WTC11 (cell line): ENCODE measurements at regions not wholly inside any gene's neighbourhood (a gene's known extent, or its start where the extent isn't known, plus 50 kb on each side); places are given as distances from the start of the nearest gene placed in this dataset.

ENCODE experiments used
- ATAC-seq: fragments of 200-7000 bp; cut with Tn5 transposase; 2 replicates; pipeline ENCODE4 v1.10.0; 2021; ENCODE audit warnings: mild to moderate bottlenecking, moderate library complexity
- CTCF ChIA-PET: fragments of 300-600 bp; sonication (Branson Sonifier 250); formaldehyde crosslinking; loops from one replicate; lab custom pipeline; 2021; ENCODE audit warnings: antibody characterized with exemption; lab: Charles Lee
- POLR2A ChIA-PET: fragments of 350-600 bp; sonication (Branson Sonifier 250); formaldehyde crosslinking; loops from one replicate; lab custom pipeline; 2021; ENCODE audit warnings: antibody characterized with exemption; lab: Charles Lee
- DNase-seq: peaks from one replicate; pipeline ENCODE4 v3.0.0; 2021; ENCODE audit warnings: low spot score
- H3K27ac Mint-ChIP-seq: 2 replicates; pipeline ENCODE4 v1.8.0; 2021; ENCODE audit warnings: mixed read lengths
- H3K27me3 Mint-ChIP-seq: 2 replicates; pipeline ENCODE4 v1.8.0; 2021; ENCODE audit warnings: low read depth, mild to moderate bottlenecking, moderate library complexity, mixed read lengths
- H3K36me3 Mint-ChIP-seq: 2 replicates; pipeline ENCODE4 v1.8.0; 2021; ENCODE audit warnings: mixed read lengths
- H3K4me1 Mint-ChIP-seq: 2 replicates; pipeline ENCODE4 v1.8.0; 2022; ENCODE audit warnings: mixed read lengths
- H3K4me3 Mint-ChIP-seq: 2 replicates; pipeline ENCODE4 v1.8.0; 2021; ENCODE audit warnings: mild to moderate bottlenecking, moderate library complexity, mixed read lengths
- H3K9me3 Mint-ChIP-seq: 2 replicates; pipeline ENCODE4 v1.8.0; 2021; ENCODE audit warnings: mixed read lengths
- ARID4B ChIP-seq: sonication (generic); formaldehyde crosslinking; IDR thresholded peaks from 2 replicates; pipeline ENCODE4 v1.8.0; 2023; ENCODE audit warnings: missing genetic modification reagents, mild to moderate bottlenecking, borderline replicate concordance
- ATF1 ChIP-seq: sonication (generic); formaldehyde crosslinking; IDR thresholded peaks from 2 replicates; pipeline ENCODE4 v1.8.1; 2023; ENCODE audit warnings: mild to moderate bottlenecking, moderate library complexity, missing genetic modification reagents
- FOXK1 ChIP-seq: sonication (generic); formaldehyde crosslinking; IDR thresholded peaks from 2 replicates; pipeline ENCODE4 v1.8.0; 2022; ENCODE audit warnings: mild to moderate bottlenecking, moderate library complexity, missing genetic modification reagents
- GABPB1 ChIP-seq: sonication (generic); formaldehyde crosslinking; IDR thresholded peaks from 2 replicates; pipeline ENCODE4 v1.8.1; 2023; ENCODE audit warnings: mild to moderate bottlenecking, missing genetic modification reagents
- HMGA2 ChIP-seq: fragments of 250-450 bp; sonication (Bioruptor Pico); IDR thresholded peaks from 2 replicates; pipeline ENCODE4 v1.4.0; 2021; ENCODE audit warnings: mild to moderate bottlenecking, moderate library complexity
- HMGXB4 ChIP-seq: sonication (generic); formaldehyde crosslinking; IDR thresholded peaks from 2 replicates; pipeline ENCODE4 v1.8.1; 2023; ENCODE audit warnings: mild to moderate bottlenecking, moderate library complexity, missing genetic modification reagents
- JUN ChIP-seq: sonication (generic); formaldehyde crosslinking; IDR thresholded peaks from 2 replicates; pipeline ENCODE4 v1.8.0; 2023; ENCODE audit warnings: mild to moderate bottlenecking, missing genetic modification reagents
- KAT7 ChIP-seq: sonication (generic); formaldehyde crosslinking; IDR thresholded peaks from 2 replicates; pipeline ENCODE4 v1.8.1; 2023; ENCODE audit warnings: missing genetic modification reagents, mild to moderate bottlenecking, borderline replicate concordance
- NR2C2 ChIP-seq: sonication (generic); formaldehyde crosslinking; IDR thresholded peaks from 2 replicates; pipeline ENCODE4 v1.8.0; 2022; ENCODE audit warnings: mild to moderate bottlenecking, missing genetic modification reagents
- NR3C1 ChIP-seq: sonication (generic); formaldehyde crosslinking; conservative IDR thresholded peaks from 2 replicates; pipeline ENCODE4 v1.8.1; 2023; ENCODE audit warnings: low read depth, mild to moderate bottlenecking, missing genetic modification reagents
- OVOL2 ChIP-seq: fragments of 250-450 bp; sonication (Bioruptor Pico); IDR thresholded peaks from 2 replicates; pipeline ENCODE4 v1.9.0; 2021; ENCODE audit warnings: mild to moderate bottlenecking, borderline replicate concordance
- SMAD3 ChIP-seq: sonication (generic); formaldehyde crosslinking; IDR thresholded peaks from 2 replicates; pipeline ENCODE4 v1.8.0; 2022; ENCODE audit warnings: missing genetic modification reagents, mild to moderate bottlenecking, borderline replicate concordance
- USF2 ChIP-seq: sonication (generic); formaldehyde crosslinking; IDR thresholded peaks from 2 replicates; pipeline ENCODE4 v1.8.1; 2023; ENCODE audit warnings: mild to moderate bottlenecking, missing genetic modification reagents, moderate library complexity
- ZNF396 ChIP-seq: fragments of 250-450 bp; sonication (Bioruptor Pico); IDR thresholded peaks from 2 replicates; pipeline ENCODE4 v1.8.0; 2021; ENCODE audit warnings: mild to moderate bottlenecking, moderate library complexity, borderline replicate concordance
- ZNF416 ChIP-seq: fragments of 250-450 bp; sonication (Bioruptor Pico); IDR thresholded peaks from 2 replicates; pipeline ENCODE4 v1.9.0; 2021; ENCODE audit warnings: mild to moderate bottlenecking, inconsistent platforms
- ZNF423 ChIP-seq: fragments of 250-450 bp; sonication (Bioruptor Pico); IDR thresholded peaks from 2 replicates; pipeline ENCODE4 v2.1.2; 2022; ENCODE audit warnings: mild to moderate bottlenecking, moderate library complexity

- TF ChIP-seq NR2C2 (no peak), USF2 (no peak), HMGA2 (CRISPR knock-in tag) (no peak), FOXK1 (no peak)
Observed at GRCh38 chr4:18571301-18571761, 549.8 kb upstream of the LCORL start (continued).

GRCh38 chr4:18570370-18570769 lies 548.8 kb upstream of the LCORL start:
- DNase-seq (no peak), ATAC-seq (no peak)
- Mint-ChIP-seq H3K27ac (no peak overlapping the region), H3K4me3 (no peak overlapping the region), H3K36me3 (no peaks in the 10 kb centered on the region), H3K4me1 (no peaks in the 10 kb centered on the region), H3K27me3 (no peaks in the 10 kb centered on the region), H3K9me3 (no peaks in the 10 kb centered on the region)
- TF ChIP-seq ZNF416 (CRISPR knock-in tag) (no peak), SMAD3 (CRISPR knock-in tag) (no peak), GABPB1 (CRISPR knock-in tag) (no peak), JUN (CRISPR knock-in tag) (no peak)
- ChIA-PET CTCF (no interaction called here), POLR2A (no interaction called here)

GRCh38 chr4:18568600-18568999 lies 547.0 kb upstream of the LCORL start:
- POLR2A ChIA-PET, result no interaction called here
- CTCF ChIA-PET, result interaction anchor here (0.8 kb wide), 1 partner anchor 32 kb away, joined by 3 read pairs; no protein-coding TSS in a partner anchor
- ATAC-seq (0 out of 2 replicates have a peak, but pooled peaks have one; percentile 38), DNase-seq (no peak)
- Mint-ChIP-seq H3K4me1 (no peaks in the 10 kb centered on the region), H3K4me3 (no peak overlapping the region), H3K27me3 (no peaks in the 10 kb centered on the region), H3K36me3 (no peaks in the 10 kb centered on the region), H3K9me3 (peaks cover 16% of the 10 kb centered on the region), H3K27ac (no peak overlapping the region)
- no peak for TF ChIP-seq ZNF423 (CRISPR knock-in tag)

- POLR2A ChIA-PET, result no interaction called here
- CTCF ChIA-PET, result no interaction called here
Observed at GRCh38 chr4:18566970-18567799, 545.6 kb upstream of the LCORL start.

GRCh38 chr4:18559492-18559891 lies 537.9 kb upstream of the LCORL start:
- Mint-ChIP-seq H3K4me3 (no peak overlapping the region), H3K36me3 (no peaks in the 10 kb centered on the region), H3K27ac (no peak overlapping the region), H3K27me3 (no peaks in the 10 kb centered on the region)
- POLR2A ChIA-PET, result no interaction called here
- no peak for ATAC-seq
- no peak for TF ChIP-seq ARID4B (CRISPR knock-in tag)
- no peak for TF ChIP-seq ZNF416 (CRISPR knock-in tag)
- TF ChIP-seq KAT7 (CRISPR knock-in tag), result no peak
- TF ChIP-seq OVOL2, result no peak
- TF ChIP-seq HMGXB4, result no peak
- TF ChIP-seq, all 79 proteins: peak for 0
- peaks cover 16% of the 10 kb centered on the region for H3K4me1 Mint-ChIP-seq
- H3K9me3 Mint-ChIP-seq, result peaks cover 29% of the 10 kb centered on the region
- DNase-seq, result no peak
- CTCF ChIA-PET, result no interaction called here

More at GRCh38 chr4:18566970-18567799, 545.6 kb upstream of the LCORL start:
- ATAC-seq (no peak), DNase-seq (no peak)
- Mint-ChIP-seq H3K4me3 (no peak overlapping the region), H3K9me3 (peaks cover 20% of the 10 kb centered on the region), H3K27ac (no peak overlapping the region), H3K36me3 (no peaks in the 10 kb centered on the region), H3K4me1 (no peaks in the 10 kb centered on the region), H3K27me3 (no peaks in the 10 kb centered on the region)
- TF ChIP-seq NR2C2 (no peak), GABPB1 (CRISPR knock-in tag) (peak; percentile 51; the same call in 1 of the 2 replicates), JUN (CRISPR knock-in tag) (no peak), ZNF396 (CRISPR knock-in tag) (no peak), ATF1 (no peak), USF2 (no peak), NR3C1 (CRISPR knock-in tag) (no peak)
